GM12878 (cell line): ENCODE measurements at regions not wholly inside any gene's neighbourhood (a gene's known extent, or its start where the extent isn't known, plus 50 kb on each side); places are given as distances from the start of the nearest gene placed in this dataset.

ENCODE experiments used
- CBX3 ChIP-seq: fragments of 200-600 bp; sonication (generic); IDR thresholded peaks from 2 replicates; pipeline ENCODE4 v1.6.1; 2016; ENCODE audit warnings: low read depth, borderline replicate concordance
- GATAD2B ChIP-seq: fragments of 450-650 bp; conservative IDR thresholded peaks from 2 replicates; pipeline ENCODE4 v1.6.1; 2017; ENCODE audit warnings: low read depth, mild to moderate bottlenecking, moderate library complexity
- MXI1 ChIP-seq: fragments of 150-350 bp; IDR thresholded peaks from 2 replicates; pipeline ENCODE4 v1.6.1; 2011; ENCODE audit warnings: low read depth, mild to moderate bottlenecking, inconsistent platforms, low read length, improper control_type of control experiment
- MYB ChIP-seq: fragments of 150-350 bp; IDR thresholded peaks from 2 replicates; pipeline ENCODE4 v1.6.1; 2014; ENCODE audit warnings: mild to moderate bottlenecking, low read depth, low read length, borderline replicate concordance
- NFYB ChIP-seq: IDR thresholded peaks from 2 replicates; pipeline ENCODE4 v1.6.1; 2011; ENCODE audit warnings: low read depth, mild to moderate bottlenecking, low read length, improper control_type of control experiment, moderate library complexity; ENCODE audit not compliant: insufficient read depth
- NR2F1 ChIP-seq: fragments of 450-650 bp; conservative IDR thresholded peaks from 2 replicates; pipeline ENCODE4 v1.6.1; 2017; ENCODE audit warnings: mild to moderate bottlenecking
- PAX8 ChIP-seq: fragments of 450-650 bp; IDR thresholded peaks from 2 replicates; pipeline ENCODE4 v1.6.1; 2017; ENCODE audit warnings: mild to moderate bottlenecking, moderate library complexity
- PBX3 ChIP-seq: IDR thresholded peaks from 2 replicates; pipeline ENCODE4 v1.6.1; 2011; ENCODE audit warnings: mild to moderate bottlenecking, low read depth, low read length, moderate library complexity; ENCODE audit not compliant: insufficient replicate concordance
- RAD51 ChIP-seq: fragments of 450-650 bp; IDR thresholded peaks from 2 replicates; pipeline ENCODE4 v1.6.1; 2016; ENCODE audit warnings: moderate library complexity, mild to moderate bottlenecking, inconsistent platforms
- RB1 ChIP-seq: fragments of 450-650 bp; formaldehyde crosslinking; IDR thresholded peaks from 2 replicates; pipeline ENCODE4 v1.6.1; 2017; ENCODE audit warnings: mild to moderate bottlenecking, borderline replicate concordance
- RELA ChIP-seq: fragments of 450-650 bp; IDR thresholded peaks from 2 replicates; pipeline ENCODE4 v1.8.0; 2014; ENCODE audit warnings: borderline replicate concordance; ENCODE audit not compliant: partially characterized antibody
- SIX5 ChIP-seq: IDR thresholded peaks from 2 replicates; pipeline ENCODE4 v1.6.1; 2011; ENCODE audit warnings: mild to moderate bottlenecking, low read depth, low read length, moderate library complexity; ENCODE audit not compliant: severe bottlenecking
- SRF ChIP-seq, 2 experiments: IDR thresholded peaks; 2 replicates each; pipeline ENCODE4 v1.6.1; 2011; ENCODE audit warnings: low read depth in 2 of 2, low read length in 2 of 2, mild to moderate bottlenecking in 1 of 2, moderate library complexity in 1 of 2
- TAF1 ChIP-seq: IDR thresholded peaks from 2 replicates; pipeline ENCODE4 v1.6.1; 2011; ENCODE audit warnings: mild to moderate bottlenecking, low read depth, low read length, borderline replicate concordance
- TCF12 ChIP-seq: IDR thresholded peaks from 2 replicates; pipeline ENCODE4 v1.6.1; 2011; ENCODE audit warnings: low read depth, mild to moderate bottlenecking, low read length
- ZBTB11 ChIP-seq: fragments of 450-650 bp; formaldehyde crosslinking; IDR thresholded peaks from 2 replicates; pipeline ENCODE4 v1.5.0; 2022; ENCODE audit warnings: mild to moderate bottlenecking, missing genetic modification characterization
- ZBTB33 ChIP-seq: fragments of 450-650 bp; IDR thresholded peaks from 2 replicates; pipeline ENCODE4 v1.6.1; 2017; ENCODE audit warnings: mild to moderate bottlenecking
- ZNF217 ChIP-seq: fragments of 450-650 bp; IDR thresholded peaks from 2 replicates; pipeline ENCODE4 v1.6.1; 2017; ENCODE audit warnings: antibody characterized with exemption, mild to moderate bottlenecking
- ZNF24 ChIP-seq: fragments of 450-650 bp; IDR thresholded peaks from 2 replicates; pipeline ENCODE4 v1.6.1; 2017; ENCODE audit warnings: antibody characterized with exemption, mild to moderate bottlenecking
- ZNF687 ChIP-seq: fragments of 450-650 bp; IDR thresholded peaks from 2 replicates; pipeline ENCODE4 v1.6.1; 2017; ENCODE audit warnings: mild to moderate bottlenecking, moderate library complexity
- ZZZ3 ChIP-seq: IDR thresholded peaks from 2 replicates; pipeline ENCODE4 v1.6.1; 2011; ENCODE audit warnings: low read depth; ENCODE audit not compliant: control insufficient read depth, insufficient read length

GRCh38 chr5:89343666-89344065 is 460.7 kb upstream of the MEF2C start (continued):
- peak; percentile 55; the same call in 1 of the 2 replicates for TF ChIP-seq ZBTB33
- no peak for TF ChIP-seq RB1
- peak; percentile 15 for TF ChIP-seq SIX5
- peak; percentile 55 for TF ChIP-seq PBX3
- TF ChIP-seq CBX3: no peak
- TF ChIP-seq MXI1: 0 out of 2 replicates have a peak, but pooled peaks have one; percentile 35
- TF ChIP-seq ZZZ3: no peak
- TF ChIP-seq TAF1: 0 out of 2 replicates have a peak, but pooled peaks have one; percentile 27
- peak in 1 of 2 experiments; percentile 64; a peak in 1 of 4 replicates for TF ChIP-seq SRF (IDR thresholded peaks at IDR 0.05; ENCODE audit: low read depth in 2 of 2, low read length in 2 of 2)
- peak; percentile 89 for TF ChIP-seq RAD51
- TF ChIP-seq GATAD2B: peak; percentile 94
- peak; percentile 100 for TF ChIP-seq TCF12
- TF ChIP-seq NR2F1: peak; percentile 97
- peak; percentile 86 for TF ChIP-seq ZNF217
- TF ChIP-seq ZBTB11 (CRISPR knock-in tag): no peak
- TF ChIP-seq MYB: peak; percentile 86
- peak; percentile 49 for TF ChIP-seq RELA
- TF ChIP-seq ZNF687: peak; percentile 73; the same call in 1 of the 2 replicates
- no peak for TF ChIP-seq NFYB
- TF ChIP-seq ZNF24: peak; percentile 84
- TF ChIP-seq PAX8: no peak
- TF ChIP-seq, all 136 proteins: peak for 73
